ENCODE measurements at regions not wholly inside any gene's neighbourhood (a gene's known extent, or its start where the extent isn't known, plus 50 kb on each side); places are given as distances from the start of the nearest gene placed in this dataset.

- DNase-seq (ENCODE audit: low read depth): no peak
- TF ChIP-seq, protein P1, sequence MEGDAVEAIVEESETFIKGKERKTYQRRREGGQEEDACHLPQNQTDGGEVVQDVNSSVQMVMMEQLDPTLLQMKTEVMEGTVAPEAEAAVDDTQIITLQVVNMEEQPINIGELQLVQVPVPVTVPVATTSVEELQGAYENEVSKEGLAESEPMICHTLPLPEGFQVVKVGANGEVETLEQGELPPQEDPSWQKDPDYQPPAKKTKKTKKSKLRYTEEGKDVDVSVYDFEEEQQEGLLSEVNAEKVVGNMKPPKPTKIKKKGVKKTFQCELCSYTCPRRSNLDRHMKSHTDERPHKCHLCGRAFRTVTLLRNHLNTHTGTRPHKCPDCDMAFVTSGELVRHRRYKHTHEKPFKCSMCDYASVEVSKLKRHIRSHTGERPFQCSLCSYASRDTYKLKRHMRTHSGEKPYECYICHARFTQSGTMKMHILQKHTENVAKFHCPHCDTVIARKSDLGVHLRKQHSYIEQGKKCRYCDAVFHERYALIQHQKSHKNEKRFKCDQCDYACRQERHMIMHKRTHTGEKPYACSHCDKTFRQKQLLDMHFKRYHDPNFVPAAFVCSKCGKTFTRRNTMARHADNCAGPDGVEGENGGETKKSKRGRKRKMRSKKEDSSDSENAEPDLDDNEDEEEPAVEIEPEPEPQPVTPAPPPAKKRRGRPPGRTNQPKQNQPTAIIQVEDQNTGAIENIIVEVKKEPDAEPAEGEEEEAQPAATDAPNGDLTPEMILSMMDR (conservative IDR thresholded peaks at IDR 0.05; ENCODE audit: low read depth, low read length): no peak
- H3K4me3 ChIP-seq (ENCODE audit: low read depth, low read length): no peak overlapping the region
These were observed 498.4 kb downstream of the BCOR start for GRCh38 chrX:39599339-39599738.

DNA sequence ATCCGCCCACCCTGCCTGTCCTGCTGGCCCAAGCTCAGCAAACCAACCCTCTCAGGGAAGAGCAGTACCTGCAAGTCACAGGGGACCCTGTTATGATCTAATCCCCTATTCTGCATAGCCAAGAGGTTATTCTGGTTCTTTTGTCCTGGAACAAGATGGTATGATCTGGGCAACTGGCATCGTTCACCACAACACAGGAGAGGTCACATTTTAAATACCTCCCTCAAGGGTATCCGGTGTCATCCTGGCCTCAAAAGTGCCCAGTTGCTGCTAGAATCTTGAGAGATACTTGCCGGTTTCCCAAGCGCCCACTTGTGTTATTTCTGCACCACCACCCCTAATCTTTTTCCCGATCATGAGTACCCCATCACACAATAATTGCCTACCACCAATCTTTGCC, 497.5 kb downstream of the BCOR start:
- no peak for DNase-seq (ENCODE audit: low read depth)
- no peak overlapping the region for H3K4me3 ChIP-seq (ENCODE audit: low read depth, low read length)
- TF ChIP-seq, protein P1 (conservative IDR thresholded peaks at IDR 0.05; ENCODE audit: low read depth, low read length): no peak

- no peak for DNase-seq (ENCODE audit: low read depth)
- TF ChIP-seq, protein P1 (conservative IDR thresholded peaks at IDR 0.05; ENCODE audit: low read depth, low read length): no peak
- H3K4me3 ChIP-seq (ENCODE audit: low read depth, low read length): no peak overlapping the region
These were observed 496.3 kb downstream of the BCOR start for GRCh38 chrX:39601231-39602177.

DNA sequence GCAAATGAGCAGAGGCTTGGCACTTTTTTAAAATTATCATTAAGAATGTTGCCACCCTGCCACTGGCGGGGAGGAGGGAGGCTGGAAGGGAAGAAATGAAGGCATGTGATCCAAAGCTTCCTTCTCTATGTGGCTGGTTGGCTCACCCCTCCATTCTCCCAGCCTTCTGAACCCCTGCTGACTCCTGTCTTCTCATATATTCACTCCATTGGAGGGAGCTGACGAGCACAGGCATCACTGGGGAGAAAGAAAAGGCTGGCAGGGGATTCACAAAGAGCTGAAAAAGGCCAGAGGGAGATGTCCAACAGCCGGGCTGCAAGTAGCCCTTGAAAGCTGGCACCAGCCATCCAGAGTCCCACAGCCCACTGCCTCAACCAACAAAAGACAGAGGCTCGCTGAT, 495.6 kb downstream of the BCOR start:
- TF ChIP-seq, protein P1 (conservative IDR thresholded peaks at IDR 0.05; ENCODE audit: low read depth, low read length): no peak
- no peak for DNase-seq (ENCODE audit: low read depth)
- no peak overlapping the region for H3K4me3 ChIP-seq (ENCODE audit: low read depth, low read length)

DNA sequence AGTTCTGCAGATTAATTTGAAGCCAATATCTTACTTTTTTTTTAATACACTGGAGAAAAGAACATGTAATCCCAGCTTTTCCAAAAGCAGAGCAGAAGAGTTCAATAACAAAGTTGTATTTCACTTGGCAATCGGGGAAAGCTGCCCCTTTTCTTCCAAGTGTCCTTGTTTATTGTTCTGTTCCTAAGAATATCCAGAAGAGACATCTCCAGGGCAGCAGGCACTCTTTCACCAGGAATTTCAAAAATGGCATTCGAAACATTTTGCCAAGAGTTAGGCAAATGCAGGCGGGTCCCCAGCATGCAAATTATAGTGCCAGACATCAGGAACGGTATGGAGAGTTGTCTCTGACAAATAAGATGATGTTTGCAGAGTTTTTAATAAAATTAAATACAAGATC, 494.5 kb downstream of the BCOR start:
- TF ChIP-seq, protein P1 (conservative IDR thresholded peaks at IDR 0.05; ENCODE audit: low read depth, low read length): no peak
- DNase-seq (ENCODE audit: low read depth): no peak
- no peak overlapping the region for H3K4me3 ChIP-seq (ENCODE audit: low read depth, low read length)

- no peak overlapping the region for H3K4me3 ChIP-seq (ENCODE audit: low read depth, low read length)
- DNase-seq (ENCODE audit: low read depth): no peak
- TF ChIP-seq, protein P1 (conservative IDR thresholded peaks at IDR 0.05; ENCODE audit: low read depth, low read length): no peak
These were observed 492.6 kb downstream of the BCOR start for GRCh38 chrX:39605183-39605582.

GRCh38 chrX:39605866-39606265, 491.9 kb downstream of the BCOR start:
- DNase-seq (ENCODE audit: low read depth): no peak
- TF ChIP-seq, protein P1 (conservative IDR thresholded peaks at IDR 0.05; ENCODE audit: low read depth, low read length): no peak
- H3K4me3 ChIP-seq (ENCODE audit: low read depth, low read length): no peak overlapping the region

Measured in choroid plexus epithelial cell (primary cell).